Stimulated activated CD4-positive, alpha-beta T cell treated with anti-CD3 and anti-CD28 coated beads, TNF-alpha, amount 100 ng/mL, for 24 hours (primary cell): ENCODE measurements at regions not wholly inside any gene's neighbourhood (a gene's known extent, or its start where the extent isn't known, plus 50 kb on each side); places are given as distances from the start of the nearest gene placed in this dataset.
A peak's percentile ranks its signal among the peaks of the same experiment; 100 is the strongest.

Source experiments
- DNase-seq, 3 experiments: peaks; one replicate each; pipeline ENCODE4 v3.0.0-alpha.2; 2020; ENCODE audit warnings: low read depth in 3 of 3

DNA sequence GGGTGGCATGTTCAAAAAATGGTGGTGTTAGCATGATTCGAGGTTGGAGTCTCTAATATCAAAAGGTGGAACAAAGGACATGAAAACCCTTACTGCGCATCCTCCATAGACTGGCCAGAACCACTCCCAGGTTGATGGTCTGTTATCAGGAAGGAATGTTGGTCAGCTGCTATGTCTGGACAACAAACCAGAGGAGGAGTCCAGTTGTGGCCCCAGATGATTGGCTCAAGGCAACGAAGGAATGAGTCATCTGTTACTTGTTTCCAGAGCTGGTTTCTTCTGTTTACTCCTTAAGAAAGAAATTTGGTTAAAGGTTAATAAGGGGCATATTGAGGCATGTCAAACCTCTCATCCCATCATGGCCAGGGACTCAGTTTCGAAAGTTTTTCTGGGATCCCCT is 56.8 kb upstream of the GRIA4 start:
- DNase-seq: no peak

DNA sequence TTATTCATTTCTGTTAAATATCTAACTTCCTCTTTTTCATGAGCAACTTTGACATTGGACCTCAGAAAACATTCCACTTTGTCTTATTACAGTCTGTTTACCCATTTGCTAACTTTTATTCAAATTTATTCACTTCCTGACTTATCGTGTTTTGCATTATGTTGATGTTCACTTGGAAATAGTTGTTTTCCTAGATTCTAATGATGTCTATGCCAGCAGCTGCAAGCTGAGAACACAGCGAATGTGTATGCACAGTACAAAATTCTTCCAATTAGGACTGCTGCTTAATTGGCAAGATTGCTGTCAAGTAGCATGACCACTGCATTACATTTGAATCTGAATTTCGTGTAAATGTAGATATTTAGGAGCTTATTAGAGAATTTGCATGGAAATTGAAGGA is 61.5 kb upstream of the GRIA4 start:
- DNase-seq: no peak

DNA sequence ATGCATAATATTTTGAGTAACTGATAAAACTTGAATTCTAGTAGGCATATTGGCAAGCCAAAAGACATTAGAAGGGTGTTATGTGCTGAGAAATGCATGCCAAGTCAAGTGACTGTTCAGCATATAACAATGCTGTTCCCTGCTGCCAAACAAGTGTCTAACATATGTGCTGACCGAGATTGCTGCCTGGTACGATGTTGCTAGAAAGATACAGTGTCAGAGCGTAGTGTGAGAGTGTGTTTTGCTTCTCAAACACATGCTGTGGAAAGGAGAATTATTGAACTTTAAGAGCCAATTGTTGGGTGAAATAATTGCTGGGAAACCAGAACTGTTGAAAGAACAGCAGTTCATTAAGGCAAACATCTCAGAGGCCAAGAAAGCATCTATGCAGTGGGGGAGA is 71.3 kb upstream of the GRIA4 start:
- DNase-seq: no peak

DNA sequence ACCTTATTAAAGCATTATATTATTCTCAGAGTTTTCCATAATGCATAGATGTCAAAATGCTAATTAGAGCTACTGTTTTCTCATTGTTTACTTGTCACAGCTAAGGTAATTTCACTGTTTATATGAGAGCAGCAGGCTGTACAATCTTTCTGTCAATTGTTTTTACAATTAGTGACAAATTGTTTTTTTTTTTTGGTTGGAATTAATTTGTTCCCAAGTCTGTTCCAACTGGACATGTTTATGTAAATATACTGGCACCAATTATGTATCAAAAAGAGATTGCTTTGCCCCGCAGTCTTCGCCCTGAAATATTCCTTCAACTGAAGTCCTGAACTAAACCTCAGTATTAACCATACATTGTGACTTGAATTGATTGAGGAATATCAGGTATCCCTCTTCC is 72.3 kb upstream of the GRIA4 start:
- DNase-seq: no peak

GRCh38 chr11:105524286-105524685 is 85.6 kb upstream of the GRIA4 start:
- no peak for DNase-seq

DNA sequence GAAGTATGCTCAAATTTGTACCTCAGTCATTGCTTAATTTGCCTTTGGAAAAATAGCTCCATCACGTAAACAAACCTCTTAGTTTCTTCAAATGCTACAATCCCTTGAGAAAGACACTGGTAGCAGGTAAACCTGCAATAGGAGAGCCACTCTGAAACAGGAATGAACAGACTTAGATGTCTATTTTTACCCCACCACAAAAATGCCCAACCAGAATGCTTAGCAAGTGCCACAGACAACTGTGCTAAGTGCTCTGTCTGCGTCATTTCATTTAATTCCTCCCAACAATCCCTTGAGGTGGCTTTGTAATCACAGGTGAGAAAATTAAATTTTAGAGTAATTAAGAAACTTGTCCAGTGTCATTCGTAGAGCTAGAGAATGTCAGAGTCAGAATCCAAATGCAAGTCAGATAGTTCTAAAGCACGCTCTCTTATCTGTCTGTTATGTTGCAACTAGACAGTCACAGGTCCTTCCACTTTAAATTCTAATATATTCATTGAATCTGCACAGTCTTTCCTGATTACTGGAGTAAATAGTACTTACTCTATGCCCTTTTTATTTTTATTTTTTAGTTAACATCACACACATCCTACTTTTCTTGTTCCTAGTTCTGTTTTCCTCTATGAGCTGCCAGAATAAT is 89.0 kb upstream of the GRIA4 start:
- DNase-seq: no peak

DNA sequence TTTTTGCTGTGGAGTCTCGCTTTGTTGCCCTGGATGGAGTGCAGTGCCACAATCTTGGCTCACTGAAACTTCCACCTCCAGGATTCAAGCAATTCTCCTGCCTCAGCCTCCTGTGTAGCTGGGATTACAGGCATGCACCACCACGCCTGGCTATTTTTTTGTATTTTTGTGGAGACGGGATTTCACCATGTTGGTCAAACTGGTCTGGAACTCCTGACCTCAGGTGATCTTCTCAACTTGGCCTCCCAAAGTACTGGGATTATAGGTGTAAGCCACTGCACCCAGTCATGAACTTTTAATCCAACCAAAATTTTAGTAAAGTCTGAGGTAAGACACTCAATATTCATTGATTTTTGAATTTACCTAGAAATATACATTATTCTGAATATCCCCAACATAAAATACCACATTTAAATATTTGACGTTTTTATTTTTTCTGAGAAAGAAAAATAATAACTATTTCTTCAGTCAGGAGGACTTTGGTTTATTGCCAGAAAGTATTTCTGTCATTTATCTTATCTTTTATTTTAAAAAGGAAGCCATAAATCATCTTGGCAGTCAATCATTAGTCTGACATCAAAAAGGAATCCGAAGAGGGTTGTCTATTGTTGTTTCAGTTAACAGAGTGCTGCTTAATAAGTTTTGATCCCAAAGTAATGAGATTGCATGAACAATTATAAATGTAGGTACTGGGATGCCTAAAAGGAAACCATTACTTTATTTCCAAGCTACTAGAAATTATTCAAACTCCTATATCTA is 102.2 kb upstream of the GRIA4 start:
- DNase-seq: no peak

DNA sequence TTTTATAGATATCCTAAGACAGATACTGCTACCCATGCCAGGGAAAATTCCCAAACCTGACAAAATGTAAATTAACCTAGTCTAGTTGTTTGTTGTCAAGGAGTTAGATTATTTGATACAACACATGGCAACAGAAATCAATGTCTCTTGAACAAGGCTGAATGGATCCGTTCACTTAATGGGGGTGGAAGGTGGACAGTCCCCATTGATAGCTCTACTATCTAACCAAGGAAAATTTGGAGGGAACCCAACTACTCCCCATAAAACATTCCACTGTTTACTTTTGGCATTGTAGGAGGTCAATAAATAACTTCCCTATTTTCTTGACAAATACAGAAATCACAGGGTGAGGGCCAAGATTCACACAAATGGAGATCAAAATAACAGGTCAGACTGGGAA is 117.9 kb upstream of the GRIA4 start:
- no peak for DNase-seq

DNA sequence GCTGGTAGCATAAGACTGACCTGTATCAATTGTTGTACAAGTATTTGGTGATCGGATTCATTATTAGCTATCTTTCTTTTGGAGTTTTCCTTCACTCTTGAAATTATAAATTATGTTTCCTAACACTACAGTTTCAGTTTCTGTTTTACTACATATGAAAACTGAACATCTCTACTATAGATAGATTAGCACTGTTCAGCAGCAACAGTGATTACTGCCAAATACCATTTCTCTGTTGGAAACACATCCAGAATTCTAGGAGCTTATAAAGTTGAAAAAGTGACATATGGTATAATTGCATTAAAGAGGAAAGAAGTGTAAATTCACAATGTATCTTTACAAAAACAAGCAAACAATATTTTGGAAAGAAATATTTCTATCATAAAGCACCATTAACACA is 118.5 kb upstream of the GRIA4 start:
- no peak for DNase-seq

DNA sequence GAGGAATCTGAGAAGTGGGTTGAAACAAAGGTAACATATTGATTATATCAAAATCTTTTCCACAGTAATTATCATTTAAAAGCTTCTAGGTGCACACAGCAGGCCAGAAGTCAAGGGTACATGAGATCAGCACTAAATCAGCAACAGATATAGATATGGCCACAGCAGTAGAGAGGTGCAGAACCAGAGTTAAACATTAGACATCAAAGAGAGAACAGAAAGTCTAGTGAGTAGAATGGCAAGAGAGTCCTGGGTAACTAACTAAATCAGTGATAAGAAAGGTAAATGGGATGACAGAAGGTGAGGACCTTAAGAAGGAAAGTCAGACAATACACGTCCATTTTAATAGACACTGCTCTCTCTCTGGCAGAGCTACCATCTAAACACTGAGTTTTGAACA is 119.5 kb upstream of the GRIA4 start:
- no peak for DNase-seq

- DNase-seq: no peak
These were observed 120.4 kb upstream of the GRIA4 start for GRCh38 chr11:105489446-105489845.

- no peak for DNase-seq
These were observed 122.9 kb upstream of the GRIA4 start for GRCh38 chr11:105486929-105487328.

DNA sequence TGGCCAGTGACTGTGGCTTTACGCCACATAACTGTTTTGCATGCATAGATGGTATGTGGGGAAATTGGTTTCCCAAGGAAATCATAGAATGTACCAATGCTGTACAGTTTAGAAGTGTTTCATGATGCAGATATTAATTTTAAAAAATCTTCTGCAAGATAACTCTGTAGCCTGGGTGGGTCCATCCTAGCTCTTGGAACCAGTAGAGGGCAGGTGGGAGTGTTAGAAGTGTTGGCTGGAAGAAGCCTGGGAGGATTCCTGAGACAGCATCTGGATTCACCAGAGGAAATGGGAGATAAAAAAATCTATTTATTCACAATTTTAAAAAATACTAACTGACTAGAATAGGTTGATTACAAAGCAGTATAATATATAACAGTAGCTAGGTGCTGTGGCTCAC is 139.9 kb upstream of the GRIA4 start:
- DNase-seq: no peak

- DNase-seq: no peak
These were observed 141.7 kb upstream of the GRIA4 start for GRCh38 chr11:105468154-105468553.

DNA sequence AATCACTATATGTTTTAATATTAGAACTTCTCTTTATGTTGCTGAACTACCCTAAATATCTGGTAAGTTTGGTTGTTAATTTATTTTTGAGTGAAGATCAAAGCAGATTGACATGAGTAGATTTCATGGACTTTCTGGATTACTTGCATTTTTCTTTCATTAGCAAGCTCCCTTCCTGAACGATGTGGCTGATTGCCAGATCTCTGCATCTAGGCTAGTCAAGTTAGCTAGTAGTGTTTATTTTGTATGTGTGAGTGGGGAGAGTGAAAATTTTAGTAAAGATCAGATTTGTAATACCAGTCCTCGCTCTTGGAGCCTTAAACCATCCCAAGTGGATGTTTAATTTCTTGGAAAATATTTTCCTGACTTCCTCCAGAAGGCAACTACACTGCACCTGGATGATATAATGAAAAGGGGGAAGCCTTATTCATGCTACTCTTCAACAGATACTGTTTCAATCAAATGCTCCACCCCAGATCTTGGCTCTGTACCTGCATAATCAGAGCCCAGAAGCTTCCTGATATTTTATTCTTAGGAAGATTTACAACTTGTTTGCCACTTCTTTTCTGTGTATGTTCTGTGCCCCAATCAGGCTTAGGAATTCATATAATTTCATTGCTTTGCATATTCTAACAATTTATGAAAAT is 143.2 kb upstream of the GRIA4 start:
- no peak for DNase-seq

DNA sequence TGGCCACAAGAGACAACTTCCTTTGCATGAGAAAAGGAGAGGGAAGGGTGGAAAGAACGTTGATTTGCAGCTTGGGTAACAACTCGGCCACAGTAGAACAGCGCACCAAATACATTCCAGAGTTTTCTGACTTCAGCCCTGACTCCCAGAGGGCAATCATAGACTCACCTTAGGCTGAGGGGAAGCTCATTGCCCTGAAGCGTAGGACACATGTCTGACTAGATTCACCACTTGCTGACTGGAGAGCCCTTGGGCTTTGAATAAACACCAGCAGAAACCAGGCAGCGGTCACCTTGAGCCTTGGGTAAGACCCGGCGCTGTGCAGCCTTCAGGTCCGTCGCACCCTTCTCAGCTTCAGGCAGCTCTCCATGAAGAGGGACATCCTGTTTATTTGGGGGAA is 151.8 kb upstream of the GRIA4 start:
- no peak for DNase-seq

GRCh38 chr11:105456950-105457349 is 152.9 kb upstream of the GRIA4 start:
- no peak for DNase-seq

DNA sequence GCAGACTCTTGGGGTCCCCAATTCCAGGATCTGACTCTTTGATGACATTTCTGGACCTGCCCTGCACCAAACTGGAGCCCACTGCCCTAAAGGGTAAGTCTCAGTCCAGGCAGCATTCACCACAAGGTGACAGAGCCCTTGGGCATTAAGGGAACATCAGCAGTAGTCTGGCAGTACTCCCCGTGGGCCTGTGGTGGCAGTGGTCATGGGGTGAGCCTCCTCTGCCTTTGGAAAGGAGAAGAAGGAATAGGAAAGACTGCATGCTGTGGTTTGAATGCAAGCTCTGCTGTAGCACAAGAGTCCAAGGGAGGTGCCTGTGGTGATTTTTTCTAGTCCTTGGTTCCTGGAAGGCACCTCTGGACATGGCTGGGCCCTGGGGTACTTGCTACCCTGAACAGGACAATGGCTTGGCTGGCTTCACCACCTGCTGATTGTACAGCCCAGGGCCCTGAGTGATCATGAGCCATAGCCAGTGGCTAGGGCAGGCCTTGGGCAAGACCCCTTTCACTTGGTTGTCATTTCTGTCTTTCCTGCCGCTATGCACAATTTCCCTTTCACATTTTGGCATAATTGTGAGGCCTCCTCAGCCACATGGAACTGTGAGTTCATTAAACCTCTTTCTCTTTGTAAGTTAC is 160.7 kb upstream of the GRIA4 start:
- no peak for DNase-seq

DNA sequence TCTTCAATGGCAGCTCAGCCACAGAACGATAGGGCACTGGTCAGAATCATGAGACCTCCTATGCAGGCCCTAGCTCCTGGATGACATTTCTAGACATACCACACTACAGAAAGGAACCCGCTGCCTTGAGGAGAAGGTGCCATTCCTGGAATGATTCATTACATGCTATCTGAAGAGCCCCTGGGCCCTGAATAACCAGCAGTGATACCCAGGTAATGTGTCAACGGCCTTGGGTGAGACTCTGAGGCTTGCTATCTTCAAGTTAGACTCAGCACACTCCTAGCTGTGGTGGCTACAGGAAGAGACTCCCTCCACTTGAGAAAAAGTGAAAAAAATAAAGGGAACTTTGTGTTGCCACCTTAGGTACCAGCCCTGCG is 161.2 kb upstream of the GRIA4 start:
- DNase-seq: no peak

DNA sequence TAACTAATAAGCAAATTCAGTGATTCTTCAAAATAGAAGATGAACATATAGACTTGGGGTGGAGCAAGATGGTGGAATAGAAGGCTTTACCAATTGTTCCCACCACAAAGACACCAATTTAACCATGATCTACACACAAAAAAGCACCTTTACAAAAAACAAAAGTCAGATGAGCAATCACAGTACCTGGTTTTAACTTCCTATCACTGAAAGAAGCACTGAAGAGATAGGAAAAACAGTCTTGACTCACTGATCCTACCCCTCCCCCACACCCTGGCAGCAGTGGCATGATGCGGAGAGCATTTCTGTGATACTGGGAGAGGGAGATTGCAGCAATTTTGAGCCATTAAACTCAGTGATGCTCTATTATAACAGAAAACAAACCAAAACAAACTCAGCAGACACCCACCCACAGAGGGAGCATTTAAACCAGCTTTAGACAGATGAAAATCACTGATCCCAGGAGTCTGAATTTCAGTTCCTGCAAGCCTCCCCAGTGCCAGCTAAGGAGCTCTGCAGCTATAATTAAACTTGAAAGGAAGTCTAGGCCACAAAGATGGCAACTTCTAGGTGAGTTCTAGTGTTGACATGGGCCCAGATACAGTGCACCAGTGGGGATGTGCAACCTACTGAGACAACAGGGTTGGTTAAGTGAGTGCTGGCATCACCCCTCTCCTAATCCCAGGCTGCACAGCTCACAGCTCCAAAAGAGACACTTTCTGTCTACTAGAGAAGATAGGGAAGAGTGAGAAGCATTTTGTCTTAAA is 161.8 kb upstream of the GRIA4 start:
- peak in 1 of 3 experiments; percentile 7 for DNase-seq

DNA sequence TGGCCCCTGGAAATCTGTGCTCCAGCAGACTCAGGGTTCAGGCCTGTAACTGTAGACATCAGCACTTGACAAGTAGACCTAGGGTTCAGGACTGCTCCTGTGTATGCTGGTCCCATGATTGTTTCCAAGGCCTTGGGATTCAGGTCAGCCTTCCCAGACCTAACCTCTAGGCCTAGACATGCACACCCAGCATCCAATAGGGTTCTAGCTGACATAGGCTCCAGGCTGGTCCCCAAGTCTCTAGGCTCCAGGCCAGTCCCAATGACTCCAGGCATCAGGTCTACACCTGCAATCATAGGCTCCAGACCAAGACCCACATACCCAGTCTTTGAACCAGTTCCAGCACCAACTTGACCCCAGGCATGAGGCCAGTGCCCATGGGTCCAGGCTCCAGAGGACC is 166.2 kb upstream of the GRIA4 start:
- no peak for DNase-seq
